ENCODE measurements at regions not wholly inside any gene's neighbourhood (a gene's known extent, or its start where the extent isn't known, plus 50 kb on each side); places are given as distances from the start of the nearest gene placed in this dataset.

GRCh38 chr9:115717711-115718173 is 435.8 kb upstream of the PAPPA start:
- no peak for TF ChIP-seq CTCF (conservative IDR thresholded peaks at IDR 0.05)
- no peak overlapping the region for H3T11ph ChIP-seq (ENCODE audit: low read length)
- no peak overlapping the region for H3K56ac ChIP-seq (ENCODE audit: insufficient read length, low read depth, low read length)
- H3K27me3 ChIP-seq (ENCODE audit: insufficient read depth, low read length), result no peaks in the 10 kb centered on the region
- no peak overlapping the region for H2AK5ac ChIP-seq (ENCODE audit: insufficient read length, low read length)
- Mint-ChIP-seq H3K27ac (no peak overlapping the region), H3K27me3 (ENCODE audit: low read depth) (no peaks in the 10 kb centered on the region), H3K9me3 (no peaks in the 10 kb centered on the region), H3K4me3 (no peak overlapping the region), H3K36me3 (ENCODE audit: insufficient read depth in 1 of 3, low read depth in 3 of 3) (no peaks in the 10 kb centered on the region), H3K4me1 (peaks cover under 1 to 6% of the 10 kb centered on the region in 2 experiments; a peak in 3 of 4 replicates)
- H3K4me1 ChIP-seq (ENCODE audit: insufficient read depth, low read length), result no peaks in the 10 kb centered on the region; the same call in 1 of the 2 replicates
- no peak overlapping the region for H2BK15ac ChIP-seq (ENCODE audit: low read depth, low read length)
- no peaks in the 10 kb centered on the region for H4K20me1 ChIP-seq (ENCODE audit: control insufficient read depth, insufficient read depth, insufficient read length)
- no peak overlapping the region for H4K5ac ChIP-seq (ENCODE audit: insufficient read length, low read depth, low read length)
- H2AFZ ChIP-seq (ENCODE audit: low read length), result no peak overlapping the region
- H2BK12ac ChIP-seq (ENCODE audit: insufficient read length, low read depth, low read length), result no peak overlapping the region
- no peaks in the 10 kb centered on the region for H3K9me3 ChIP-seq (ENCODE audit: control insufficient read depth, low read depth, low read length)
- no peak overlapping the region for H3K9ac ChIP-seq (ENCODE audit: extremely low read depth, insufficient read length, low read length)
- no peaks in the 10 kb centered on the region for H3K23me2 ChIP-seq (ENCODE audit: insufficient read length, low read depth, low read length, poor library complexity, severe bottlenecking)
- H4K8ac ChIP-seq (replicated peaks; ENCODE audit: insufficient read length, low read depth, low read length), result no peak overlapping the region
- H3K79me1 ChIP-seq (ENCODE audit: insufficient read depth, low read depth, low read length, poor library complexity, severe bottlenecking), result no peaks in the 10 kb centered on the region
- H3K4ac ChIP-seq (ENCODE audit: low read depth, low read length), result no peak overlapping the region
- H2BK5ac ChIP-seq (ENCODE audit: insufficient read length, low read length), result no peak overlapping the region
- no peak overlapping the region for H3K4me2 ChIP-seq (ENCODE audit: insufficient read depth, insufficient read length, low read length)
- no peak overlapping the region for H3K23ac ChIP-seq (ENCODE audit: insufficient read length, low read depth, low read length)
- no peak overlapping the region for H2BK20ac ChIP-seq (ENCODE audit: low read depth, low read length, poor library complexity, severe bottlenecking)
- H3K18ac ChIP-seq (ENCODE audit: insufficient read length, low read depth, low read length), result no peak overlapping the region
- H2BK120ac ChIP-seq (ENCODE audit: low read depth, low read length, poor library complexity, severe bottlenecking), result no peak overlapping the region
- no CpG with 5 or more reads among the region's 1 CpG for WGBS (ENCODE audit: extremely low coverage, insufficient read length, low lambda C conversion rate)
- H3K79me2 ChIP-seq (ENCODE audit: insufficient read depth, low read length), result no peaks in the 10 kb centered on the region
- no peak overlapping the region for H3K27ac ChIP-seq (ENCODE audit: insufficient read length, low read depth, low read length)
- DNase-seq, result no peak
- no peak overlapping the region for H3K14ac ChIP-seq (ENCODE audit: insufficient read depth, low read length)
- H4K91ac ChIP-seq (ENCODE audit: insufficient read length, low read depth, low read length), result no peak overlapping the region
